ENCODE measurements at regions not wholly inside any gene's neighbourhood (a gene's known extent, or its start where the extent isn't known, plus 50 kb on each side); places are given as distances from the start of the nearest gene placed in this dataset.
A peak's percentile ranks its signal among the peaks of the same experiment; 100 is the strongest.

GRCh38 chr11:116144387-116144958 lies 628.3 kb downstream of the BUD13 start:
- DNase-seq (peak in 1 of 2 donors; percentile 29), ATAC-seq (ENCODE audit: low FRiP score in 2 of 2) (no peak)
- H3K27ac ChIP-seq: no peak overlapping the region
- H3K36me3 ChIP-seq: no peaks in the 10 kb centered on the region
- H3K9me3 ChIP-seq: no peaks in the 10 kb centered on the region
- no peak overlapping the region for H3K4me3 ChIP-seq
- no peaks in the 10 kb centered on the region for H3K27me3 ChIP-seq
- no peaks in the 10 kb centered on the region for H3K4me1 ChIP-seq
- TF ChIP-seq CTCF (IDR thresholded peaks at IDR 0.05) (no peak), EP300 (IDR thresholded peaks at IDR 0.05) (no peak), POLR2A (IDR thresholded peaks at IDR 0.05) (no peak), POLR2AphosphoS5 (IDR thresholded peaks at IDR 0.05) (no peak)
- WGBS, 2 donors: 85 to 86% methylated on average over 14 to 17 of the region's 17 CpGs

- no peak for ATAC-seq (ENCODE audit: low FRiP score in 2 of 2)
- H3K36me3 ChIP-seq: no peaks in the 10 kb centered on the region
Measured at GRCh38 chr11:116138280-116138679, 634.1 kb upstream of the CADM1 start.

GRCh38 chr11:116137753-116138152 lies 633.5 kb upstream of the CADM1 start:
- DNase-seq (no peak), ATAC-seq (ENCODE audit: low FRiP score in 2 of 2) (no peak)
- Histone ChIP-seq H3K36me3 (no peaks in the 10 kb centered on the region), H3K9me3 (no peaks in the 10 kb centered on the region), H3K4me1 (peaks cover 0 to 6% (median 2%) of the 10 kb centered on the region in 4 donors), H3K27ac (no peak overlapping the region), H3K27me3 (no peaks in the 10 kb centered on the region), H3K4me3 (no peak overlapping the region)
- no peak for TF ChIP-seq POLR2AphosphoS5 (IDR thresholded peaks at IDR 0.05)
- no peak for TF ChIP-seq CTCF (IDR thresholded peaks at IDR 0.05)
- no peak for TF ChIP-seq EP300 (IDR thresholded peaks at IDR 0.05)
- no peak for TF ChIP-seq POLR2A (IDR thresholded peaks at IDR 0.05)
- WGBS, 2 donors: 57% methylated on average over 2 of the region's 2 CpGs

More at GRCh38 chr11:116138280-116138679, 634.1 kb upstream of the CADM1 start:
- Histone ChIP-seq H3K27ac (no peak overlapping the region), H3K9me3 (no peaks in the 10 kb centered on the region), H3K27me3 (no peaks in the 10 kb centered on the region), H3K4me3 (no peak overlapping the region), H3K4me1 (peaks cover 0 to 6% (median 2%) of the 10 kb centered on the region in 4 donors)
- no peak for DNase-seq
- WGBS, 2 donors: 89 to 97% methylated on average over 6 of the region's 6 CpGs
- TF ChIP-seq POLR2AphosphoS5 (IDR thresholded peaks at IDR 0.05): no peak
- TF ChIP-seq CTCF (IDR thresholded peaks at IDR 0.05): no peak
- no peak for TF ChIP-seq POLR2A (IDR thresholded peaks at IDR 0.05)
- no peak for TF ChIP-seq EP300 (IDR thresholded peaks at IDR 0.05)

GRCh38 chr11:116136987-116137674 lies 632.9 kb upstream of the CADM1 start:
- Histone ChIP-seq H3K27ac (peak overlapping the region in 1 of 4 donors; percentile 4), H3K27me3 (no peaks in the 10 kb centered on the region), H3K4me1 (peaks cover 0 to 6% (median 2%) of the 10 kb centered on the region in 4 donors), H3K36me3 (no peaks in the 10 kb centered on the region), H3K4me3 (no peak overlapping the region), H3K9me3 (no peaks in the 10 kb centered on the region)
- ATAC-seq (ENCODE audit: low FRiP score in 2 of 2) (no peak), DNase-seq (no peak)
- 53 to 55% methylated on average over 9 of the region's 9 CpGs for WGBS, 2 donors
- TF ChIP-seq POLR2AphosphoS5 (IDR thresholded peaks at IDR 0.05) (no peak), POLR2A (IDR thresholded peaks at IDR 0.05) (no peak), CTCF (IDR thresholded peaks at IDR 0.05) (no peak), EP300 (IDR thresholded peaks at IDR 0.05) (no peak)
